ENCODE measurements at regions not wholly inside any gene's neighbourhood (a gene's known extent, or its start where the extent isn't known, plus 50 kb on each side); places are given as distances from the start of the nearest gene placed in this dataset.

- DNase-seq = no peak
- intact Hi-C loops (cut with DNase I) = no loop called here
- Histone ChIP-seq H3K36me3 (no peaks in the 10 kb centered on the region), H3K27ac (no peak overlapping the region), H3K27me3 (peaks cover 10% of the 10 kb centered on the region), H3K4me1 (no peaks in the 10 kb centered on the region), H3K4me3 (no peak overlapping the region), H3K9me3 (no peaks in the 10 kb centered on the region)
- ATAC-seq = no peak
- no peak for TF ChIP-seq CTCF (IDR thresholded peaks at IDR 0.05)
Observed at GRCh38 chr9:97747201-97747965, 50.2 kb upstream of the XPA start.

GRCh38 chr9:97748525-97748924 lies 51.4 kb upstream of the XPA start:
- no peak overlapping the region for H3K27ac ChIP-seq
- H3K9me3 ChIP-seq = no peaks in the 10 kb centered on the region
- ATAC-seq (no peak), DNase-seq (no peak)
- no peak for TF ChIP-seq CTCF (IDR thresholded peaks at IDR 0.05)
- intact Hi-C loops (cut with DNase I) = no loop called here
- no peaks in the 10 kb centered on the region for H3K36me3 ChIP-seq
- peaks cover 10% of the 10 kb centered on the region for H3K27me3 ChIP-seq
- no peak overlapping the region for H3K4me3 ChIP-seq
- H3K4me1 ChIP-seq = no peaks in the 10 kb centered on the region

- DNase-seq (no peak), ATAC-seq (no peak)
- TF ChIP-seq CTCF (IDR thresholded peaks at IDR 0.05) = no peak
- Histone ChIP-seq H3K36me3 (no peaks in the 10 kb centered on the region), H3K27ac (no peak overlapping the region), H3K9me3 (no peaks in the 10 kb centered on the region), H3K27me3 (peaks cover 10% of the 10 kb centered on the region), H3K4me3 (no peak overlapping the region), H3K4me1 (no peaks in the 10 kb centered on the region)
- intact Hi-C loops (cut with DNase I) = no loop called here
Observed at GRCh38 chr9:97749928-97750327, 52.8 kb upstream of the XPA start.

GRCh38 chr9:97751531-97751930 lies 54.4 kb upstream of the XPA start:
- no peak for TF ChIP-seq CTCF (IDR thresholded peaks at IDR 0.05)
- no peak for DNase-seq
- H3K27me3 ChIP-seq = no peaks in the 10 kb centered on the region
- intact Hi-C loops (cut with DNase I) = no loop called here
- no peaks in the 10 kb centered on the region for H3K36me3 ChIP-seq
- H3K4me1 ChIP-seq = no peaks in the 10 kb centered on the region
- no peak overlapping the region for H3K4me3 ChIP-seq
- ATAC-seq = no peak
- no peak overlapping the region for H3K27ac ChIP-seq
- H3K9me3 ChIP-seq = no peaks in the 10 kb centered on the region

GRCh38 chr9:97752274-97752673 lies 55.1 kb upstream of the XPA start:
- Histone ChIP-seq H3K36me3 (no peaks in the 10 kb centered on the region), H3K27ac (no peak overlapping the region), H3K27me3 (no peaks in the 10 kb centered on the region), H3K4me1 (no peaks in the 10 kb centered on the region), H3K9me3 (no peaks in the 10 kb centered on the region), H3K4me3 (no peak overlapping the region)
- ATAC-seq (no peak), DNase-seq (no peak)
- no peak for TF ChIP-seq CTCF (IDR thresholded peaks at IDR 0.05)
- intact Hi-C loops (cut with DNase I) = no loop called here

- no peak for ATAC-seq
- no peak for DNase-seq
- H3K4me3 ChIP-seq = no peak overlapping the region
- no peaks in the 10 kb centered on the region for H3K4me1 ChIP-seq
- intact Hi-C loops (cut with DNase I) = no loop called here
- no peak overlapping the region for H3K27ac ChIP-seq
- no peaks in the 10 kb centered on the region for H3K9me3 ChIP-seq
- H3K36me3 ChIP-seq = no peaks in the 10 kb centered on the region
- peaks cover 5% of the 10 kb centered on the region for H3K27me3 ChIP-seq
- no peak for TF ChIP-seq CTCF (IDR thresholded peaks at IDR 0.05)
Observed at GRCh38 chr9:97753364-97753763, 56.2 kb upstream of the XPA start.
